GM23338 (cell line): ENCODE measurements at regions not wholly inside any gene's neighbourhood (a gene's known extent, or its start where the extent isn't known, plus 50 kb on each side); places are given as distances from the start of the nearest gene placed in this dataset.

ENCODE experiments used
- ATAC-seq: fragments of 200-7000 bp; cut with Tn5 transposase; 3 replicates; pipeline ENCODE4 v1.9.1; 2020
- DNase-seq: peaks from one replicate; pipeline ENCODE4 v3.0.0-alpha.2; 2015; ENCODE audit warnings: low spot score
- H2AFZ ChIP-seq: fragments of 200-600 bp; sonication (generic); 2 replicates; pipeline ENCODE4 v1.8.0; 2016; ENCODE audit warnings: antibody characterized with exemption, mild to moderate bottlenecking, moderate library complexity
- H3F3A ChIP-seq: fragments of 200-600 bp; sonication (generic); replicated peaks from 2 replicates; pipeline ENCODE4 v1.8.0; 2017; ENCODE audit warnings: antibody characterized with exemption, mixed run types, low read depth
- H3K27ac ChIP-seq: fragments of 200-600 bp; sonication (generic); 2 replicates; pipeline ENCODE4 v1.6.1; 2016; ENCODE audit warnings: low read depth
- H3K27me3 ChIP-seq: fragments of 200-600 bp; sonication (generic); 2 replicates; pipeline ENCODE4 v1.8.0; 2016; ENCODE audit warnings: mild to moderate bottlenecking, mixed run types, moderate library complexity; ENCODE audit not compliant: insufficient read depth
- H3K36me3 ChIP-seq: fragments of 200-600 bp; sonication (generic); 2 replicates; pipeline ENCODE4 v1.8.0; 2016; ENCODE audit warnings: mild to moderate bottlenecking; ENCODE audit not compliant: insufficient read depth
- H3K4me1 ChIP-seq: fragments of 200-600 bp; sonication (generic); 2 replicates; pipeline ENCODE4 v1.8.0; 2016; ENCODE audit warnings: mild to moderate bottlenecking, moderate library complexity; ENCODE audit not compliant: insufficient read depth
- H3K4me2 ChIP-seq: fragments of 200-600 bp; sonication (generic); 2 replicates; pipeline ENCODE4 v1.7.1; 2017; ENCODE audit warnings: mixed run types
- H3K4me3 ChIP-seq: fragments of 200-600 bp; sonication (generic); 2 replicates; pipeline ENCODE4 v1.6.1; 2016; ENCODE audit warnings: mixed run types
- H3K79me2 ChIP-seq: fragments of 200-600 bp; sonication (generic); replicated peaks from 2 replicates; pipeline ENCODE4 v1.8.0; 2017; ENCODE audit warnings: mild to moderate bottlenecking; ENCODE audit not compliant: insufficient read depth
- H3K9me2 ChIP-seq: fragments of 200-600 bp; sonication (generic); 2 replicates; pipeline ENCODE4 v1.8.0; 2017; ENCODE audit not compliant: insufficient read depth
- H4K20me1 ChIP-seq: fragments of 200-600 bp; sonication (generic); replicated peaks from 2 replicates; pipeline ENCODE4 v1.8.0; 2017; ENCODE audit warnings: mild to moderate bottlenecking; ENCODE audit not compliant: insufficient read depth
- H3K27ac Mint-ChIP-seq: 2 replicates; pipeline ENCODE4 v1.8.0; 2020; ENCODE audit warnings: inconsistent platforms, mild to moderate bottlenecking, moderate library complexity, mixed read lengths
- H3K27me3 Mint-ChIP-seq: 3 replicates; pipeline ENCODE4 v1.8.0; 2022; ENCODE audit warnings: low read depth, mild to moderate bottlenecking, moderate library complexity, mixed read lengths, inconsistent platforms; ENCODE audit not compliant: insufficient read depth, poor library complexity
- H3K36me3 Mint-ChIP-seq: 3 replicates; pipeline ENCODE4 v1.8.0; 2021; ENCODE audit warnings: low read depth, mild to moderate bottlenecking, inconsistent platforms, moderate library complexity, mixed read lengths
- H3K4me1 Mint-ChIP-seq: 3 replicates; pipeline ENCODE4 v1.8.0; 2020; ENCODE audit warnings: mild to moderate bottlenecking, inconsistent platforms, mixed read lengths
- H3K4me3 Mint-ChIP-seq: 3 replicates; pipeline ENCODE4 v1.8.0; 2021; ENCODE audit warnings: moderate library complexity, mild to moderate bottlenecking, inconsistent platforms, mixed read lengths
- H3K9me3 Mint-ChIP-seq: 3 replicates; pipeline ENCODE4 v1.8.0; 2020; ENCODE audit warnings: moderate library complexity, mild to moderate bottlenecking, inconsistent platforms, mixed read lengths
- CREB1 ChIP-seq: fragments of 250-450 bp; sonication (Bioruptor Pico); IDR thresholded peaks from 2 replicates; pipeline ENCODE4 v1.5.0; 2020; ENCODE audit warnings: low read depth, mild to moderate bottlenecking, moderate library complexity
- EZH2 ChIP-seq: fragments of 200-600 bp; sonication (generic); IDR thresholded peaks from one replicate; pipeline ENCODE4 v1.8.0; 2017; ENCODE audit warnings: antibody characterized with exemption, mild to moderate bottlenecking, low read depth; ENCODE audit not compliant: unreplicated experiment
- EZH2phosphoT487 ChIP-seq: fragments of 200-600 bp; sonication (generic); IDR thresholded peaks from one replicate; pipeline ENCODE4 v1.8.1; 2018; ENCODE audit warnings: antibody characterized with exemption; ENCODE audit not compliant: unreplicated experiment
- JUNB ChIP-seq: IDR thresholded peaks from one replicate; pipeline ENCODE4 v1.6.1; 2016; ENCODE audit warnings: antibody characterized with exemption; ENCODE audit not compliant: unreplicated experiment
- NANOG ChIP-seq: IDR thresholded peaks from 2 replicates; pipeline ENCODE4 v1.6.1; 2016; ENCODE audit warnings: antibody characterized with exemption, borderline replicate concordance
- POLR2AphosphoS5 ChIP-seq: IDR thresholded peaks from 2 replicates; pipeline ENCODE4 v1.6.1; 2016; ENCODE audit warnings: antibody characterized with exemption, low read depth
- REST ChIP-seq: IDR thresholded peaks from one replicate; pipeline ENCODE4 v1.6.1; 2018; ENCODE audit warnings: antibody characterized with exemption; ENCODE audit not compliant: unreplicated experiment
- STAT1 ChIP-seq: IDR thresholded peaks from one replicate; pipeline ENCODE4 v1.6.1; 2016; ENCODE audit warnings: antibody characterized with exemption; ENCODE audit not compliant: unreplicated experiment
- ZNF114 ChIP-seq: fragments of 250-450 bp; sonication (Bioruptor Pico); IDR thresholded peaks from 2 replicates; pipeline ENCODE4 v1.5.0; 2020; ENCODE audit warnings: mild to moderate bottlenecking, moderate library complexity
- ZNF331 ChIP-seq: fragments of 250-450 bp; sonication (Bioruptor Pico); IDR thresholded peaks from 2 replicates; pipeline ENCODE4 v1.5.0; 2020; ENCODE audit warnings: low read depth, mild to moderate bottlenecking, moderate library complexity
- ZNF462 ChIP-seq: fragments of 250-450 bp; sonication (Bioruptor Pico); IDR thresholded peaks from 2 replicates; pipeline ENCODE4 v1.5.0; 2020; ENCODE audit warnings: mild to moderate bottlenecking, moderate library complexity
- TF ChIP-seq, protein P1 (sequence below): IDR thresholded peaks from 2 replicates; pipeline ENCODE4 v1.6.1; 2016; ENCODE audit warnings: antibody characterized with exemption
- TF ChIP-seq, protein P2 (sequence below), 2 experiments: fragments of 200-600 bp in 1 of 2; sonication (generic) in 1 of 2; conservative IDR thresholded peaks; 2 replicates each; pipeline versions ENCODE4 v1.5.1 to v1.6.1; 2016 to 2017; ENCODE audit warnings: antibody characterized with exemption in 2 of 2, low read depth in 2 of 2, mild to moderate bottlenecking in 2 of 2, moderate library complexity in 1 of 2

GRCh38 chr10:123459371-123460091, 206.6 kb upstream of the GPR26 start:
- peaks cover 12% of the 10 kb centered on the region for H3K27me3 Mint-ChIP-seq
- TF ChIP-seq, protein P1, sequence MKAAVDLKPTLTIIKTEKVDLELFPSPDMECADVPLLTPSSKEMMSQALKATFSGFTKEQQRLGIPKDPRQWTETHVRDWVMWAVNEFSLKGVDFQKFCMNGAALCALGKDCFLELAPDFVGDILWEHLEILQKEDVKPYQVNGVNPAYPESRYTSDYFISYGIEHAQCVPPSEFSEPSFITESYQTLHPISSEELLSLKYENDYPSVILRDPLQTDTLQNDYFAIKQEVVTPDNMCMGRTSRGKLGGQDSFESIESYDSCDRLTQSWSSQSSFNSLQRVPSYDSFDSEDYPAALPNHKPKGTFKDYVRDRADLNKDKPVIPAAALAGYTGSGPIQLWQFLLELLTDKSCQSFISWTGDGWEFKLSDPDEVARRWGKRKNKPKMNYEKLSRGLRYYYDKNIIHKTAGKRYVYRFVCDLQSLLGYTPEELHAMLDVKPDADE: no peak
- TF ChIP-seq, protein P2, sequence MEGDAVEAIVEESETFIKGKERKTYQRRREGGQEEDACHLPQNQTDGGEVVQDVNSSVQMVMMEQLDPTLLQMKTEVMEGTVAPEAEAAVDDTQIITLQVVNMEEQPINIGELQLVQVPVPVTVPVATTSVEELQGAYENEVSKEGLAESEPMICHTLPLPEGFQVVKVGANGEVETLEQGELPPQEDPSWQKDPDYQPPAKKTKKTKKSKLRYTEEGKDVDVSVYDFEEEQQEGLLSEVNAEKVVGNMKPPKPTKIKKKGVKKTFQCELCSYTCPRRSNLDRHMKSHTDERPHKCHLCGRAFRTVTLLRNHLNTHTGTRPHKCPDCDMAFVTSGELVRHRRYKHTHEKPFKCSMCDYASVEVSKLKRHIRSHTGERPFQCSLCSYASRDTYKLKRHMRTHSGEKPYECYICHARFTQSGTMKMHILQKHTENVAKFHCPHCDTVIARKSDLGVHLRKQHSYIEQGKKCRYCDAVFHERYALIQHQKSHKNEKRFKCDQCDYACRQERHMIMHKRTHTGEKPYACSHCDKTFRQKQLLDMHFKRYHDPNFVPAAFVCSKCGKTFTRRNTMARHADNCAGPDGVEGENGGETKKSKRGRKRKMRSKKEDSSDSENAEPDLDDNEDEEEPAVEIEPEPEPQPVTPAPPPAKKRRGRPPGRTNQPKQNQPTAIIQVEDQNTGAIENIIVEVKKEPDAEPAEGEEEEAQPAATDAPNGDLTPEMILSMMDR (conservative IDR thresholded peaks at IDR 0.05; ENCODE audit: low read depth in 2 of 2): 0 out of 4 replicates have a peak, but pooled peaks of 1 of the 2 experiments have one; percentile 19
- TF ChIP-seq EZH2phosphoT487 (no peak), STAT1 (no peak), REST (no peak), POLR2AphosphoS5 (no peak), EZH2 (no peak), ZNF331 (no peak), NANOG (peak; percentile 96), JUNB (no peak), ZNF462 (peak; percentile 56; the same call in 1 of the 2 replicates), CREB1 (CRISPR knock-in tag) (peak; percentile 18; the same call in 1 of the 2 replicates), ZNF114 (no peak)
- H3K36me3 ChIP-seq: no peaks in the 10 kb centered on the region
- peak overlapping the region; percentile 90 for H3K27ac Mint-ChIP-seq
- no peaks in the 10 kb centered on the region for H3K36me3 Mint-ChIP-seq
- H3K4me1 Mint-ChIP-seq: peaks cover 43% of the 10 kb centered on the region
- no peaks in the 10 kb centered on the region for H3K9me3 Mint-ChIP-seq
- DNase-seq: peak; percentile 53
- peaks cover 42% of the 10 kb centered on the region for H3K4me1 ChIP-seq
- H3K27me3 ChIP-seq: peaks cover 5% of the 10 kb centered on the region; the same call in 1 of the 2 replicates
- H3K4me2 ChIP-seq: peak overlapping the region; percentile 35
- H3F3A ChIP-seq: peaks cover 15% of the 10 kb centered on the region; the same call in 1 of the 2 replicates
- H3K4me3 Mint-ChIP-seq: 0 out of 3 replicates have a peak overlapping the region, but pooled peaks have one; percentile 31
- H3K9me2 ChIP-seq: 0 out of 2 replicates have a peak, but pooled peaks cover 6% of the 10 kb centered on the region
- H3K4me3 ChIP-seq: peak overlapping the region; percentile 33; the same call in 1 of the 2 replicates
- ATAC-seq: peak; percentile 84
- no peak overlapping the region for H2AFZ ChIP-seq
- no peaks in the 10 kb centered on the region for H4K20me1 ChIP-seq
- no peaks in the 10 kb centered on the region for H3K79me2 ChIP-seq
- peak overlapping the region; percentile 41 for H3K27ac ChIP-seq
